HG02798 (cell line): ENCODE measurements at regions not wholly inside any gene's neighbourhood (a gene's known extent, or its start where the extent isn't known, plus 50 kb on each side); places are given as distances from the start of the nearest gene placed in this dataset.

Experiments
- ATAC-seq: cut with Tn5 transposase; IDR thresholded peaks from one replicate; pipeline ENCODE4 v1.9.1; 2021; ENCODE audit warnings: mild to moderate bottlenecking; ENCODE audit not compliant: unreplicated experiment, poor library complexity

DNA sequence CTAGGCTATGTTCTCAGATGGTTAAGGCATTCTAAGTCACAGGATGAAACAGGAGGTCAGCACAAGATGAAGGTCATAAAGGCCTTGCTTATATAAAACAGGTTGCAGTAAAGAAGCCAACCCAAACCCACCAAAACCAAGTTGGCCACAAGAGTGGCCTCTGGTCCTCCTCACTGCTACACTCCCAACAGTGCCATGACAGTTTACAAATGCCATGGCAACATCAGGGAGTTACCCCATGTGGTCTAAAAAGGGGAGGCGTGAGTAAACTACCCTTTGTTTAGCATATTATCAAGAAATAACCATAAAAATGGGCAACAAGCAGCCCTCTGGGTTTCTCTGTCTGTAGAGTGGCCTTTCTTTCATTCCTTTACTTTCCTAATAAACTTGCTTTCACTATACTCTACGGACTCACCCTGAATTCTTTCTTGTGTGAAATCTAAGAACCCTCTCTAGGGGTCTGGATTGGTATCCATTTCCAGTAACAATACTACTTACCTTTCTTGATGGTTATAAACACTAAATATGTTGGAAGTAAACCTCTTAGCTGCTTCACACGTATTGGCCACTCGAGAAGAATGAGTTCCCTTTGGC, 1237.9 kb downstream of the FAM181B start:
- ATAC-seq, result no peak

DNA sequence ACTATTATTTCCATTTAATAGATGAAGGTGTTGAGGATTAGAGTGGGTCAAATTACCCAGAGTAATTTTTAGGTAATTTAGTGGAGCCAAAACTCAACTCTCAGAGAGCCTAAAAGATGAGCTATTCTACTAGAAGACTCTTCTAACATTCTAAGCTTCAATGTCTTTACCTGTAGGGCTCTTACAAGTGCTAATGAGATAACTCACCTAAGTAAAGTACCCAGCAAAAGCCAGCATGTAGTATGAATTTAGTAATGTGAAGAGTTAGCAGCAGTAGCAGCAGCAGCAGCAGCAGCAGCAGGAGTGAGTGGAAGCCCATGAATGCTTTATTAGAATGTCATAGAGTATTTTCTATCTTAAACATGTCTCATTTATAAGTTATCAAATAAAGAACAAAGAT, 1239.2 kb downstream of the FAM181B start:
- ATAC-seq, result no peak

DNA sequence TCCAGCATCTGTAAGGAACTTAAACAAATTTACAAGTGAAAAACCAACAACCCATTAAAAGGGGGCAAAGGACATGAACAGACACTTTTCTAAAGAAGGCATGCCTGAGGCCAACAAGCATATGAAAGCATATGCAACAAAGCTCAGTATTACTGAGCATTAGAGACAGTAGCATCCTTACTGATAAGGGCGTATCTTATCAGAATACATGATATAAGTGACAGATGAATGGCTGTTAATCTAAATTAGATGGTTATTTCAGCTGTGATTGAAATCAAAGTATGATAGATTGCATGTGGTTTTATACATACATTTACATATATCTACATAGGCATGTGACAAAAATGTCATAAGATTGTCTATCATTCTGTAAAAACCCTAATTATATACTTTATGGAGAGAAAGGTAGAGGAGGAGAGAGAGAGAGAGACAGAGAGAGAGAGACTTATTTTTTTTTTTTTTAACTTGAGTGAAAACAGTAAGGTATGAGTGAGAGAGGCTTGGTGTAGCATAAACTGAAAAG, 1240.7 kb downstream of the FAM181B start:
- no peak for ATAC-seq

DNA sequence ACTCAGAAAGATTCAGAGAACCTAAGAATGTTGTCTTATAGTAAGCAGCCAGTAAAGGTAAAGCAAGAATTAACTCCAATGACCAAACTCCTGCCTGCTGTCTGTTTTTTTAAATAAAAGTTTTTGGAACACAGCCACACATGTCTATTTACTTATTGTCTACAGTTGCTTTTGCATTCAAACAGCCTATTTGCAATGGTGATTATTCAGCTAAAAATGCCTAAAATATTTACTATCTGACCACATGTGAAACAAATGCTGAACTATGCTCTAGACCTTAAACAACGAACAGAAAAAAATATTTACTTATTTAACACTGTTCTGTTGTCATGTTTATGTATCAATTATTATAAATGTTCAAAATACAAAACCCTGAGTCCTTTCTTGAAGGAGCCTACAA, 1246.6 kb downstream of the FAM181B start:
- ATAC-seq, result no peak

DNA sequence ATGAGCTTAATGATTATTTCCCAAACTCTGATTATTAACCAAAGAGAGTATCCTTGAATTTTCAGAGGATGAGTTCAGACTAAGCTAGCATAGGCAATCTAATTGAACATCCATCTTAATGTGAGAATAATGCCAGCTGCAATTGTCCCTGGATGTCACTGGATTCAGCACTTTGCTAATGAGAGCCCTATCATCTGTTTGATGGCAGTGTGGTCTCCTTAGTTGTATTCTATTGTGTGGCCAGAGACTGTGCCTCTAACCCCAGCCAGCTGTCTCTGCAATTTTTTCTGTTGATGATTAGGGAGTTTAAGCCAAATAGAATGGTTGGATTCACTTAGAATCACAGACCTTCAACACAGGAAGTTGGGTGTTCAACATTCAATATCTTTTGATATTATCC, 1249.5 kb downstream of the FAM181B start:
- no peak for ATAC-seq

DNA sequence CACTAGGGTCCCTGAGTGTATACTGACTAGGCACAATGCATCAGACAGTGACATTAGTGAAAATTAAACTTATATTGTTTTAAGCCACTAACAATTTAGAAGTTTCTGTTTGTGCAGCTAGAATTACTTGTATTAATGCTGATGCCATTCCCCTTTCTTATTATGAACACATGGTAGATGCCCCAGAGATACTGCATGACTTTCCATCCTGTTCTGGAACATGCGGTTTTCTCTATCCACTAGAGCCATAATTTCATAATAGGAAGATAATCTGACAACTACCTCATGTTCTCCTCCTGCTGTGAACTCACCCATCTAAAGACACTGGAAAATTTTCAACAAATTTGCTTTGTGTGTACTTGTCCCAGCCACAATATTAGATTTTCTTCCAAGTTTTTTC, 1256.4 kb downstream of the FAM181B start:
- no peak for ATAC-seq

DNA sequence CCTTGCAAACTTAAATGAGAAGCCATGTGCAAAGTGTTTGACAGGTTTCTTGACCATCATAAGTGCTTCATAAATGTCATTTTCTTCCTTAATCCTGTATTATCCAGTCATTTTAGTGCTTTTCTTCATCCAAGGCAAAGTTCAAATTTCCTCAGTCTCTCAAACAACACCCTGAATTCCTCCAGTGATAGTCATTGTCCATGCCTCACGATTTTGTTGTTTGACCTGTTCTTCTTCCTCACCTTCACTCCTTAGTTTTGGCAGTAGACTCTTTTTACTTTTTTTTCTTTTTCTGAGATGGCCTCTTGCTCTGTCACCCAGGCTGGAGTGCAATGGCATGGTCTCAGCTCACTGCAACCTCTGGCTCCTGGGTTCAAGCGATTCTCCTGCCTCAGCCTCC, 1257.3 kb downstream of the FAM181B start:
- ATAC-seq, result no peak

DNA sequence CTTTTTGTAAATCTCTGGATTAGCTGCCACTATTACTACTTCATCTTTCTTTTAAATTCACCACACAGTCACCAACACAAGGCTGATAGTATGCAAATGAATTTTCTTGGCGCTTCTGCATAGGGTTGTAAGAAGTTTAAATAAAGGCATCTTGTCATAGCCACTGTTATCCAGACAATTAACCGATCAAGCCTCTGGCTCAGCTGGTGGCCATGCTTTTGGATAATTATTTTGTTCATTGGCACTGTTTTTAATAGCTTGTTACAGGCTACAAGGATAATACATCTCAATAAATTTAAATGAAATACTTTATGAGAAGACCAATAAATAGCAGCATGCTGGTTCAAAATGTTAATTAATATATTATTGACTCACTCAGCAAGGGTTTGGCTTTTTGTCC, 1261.0 kb downstream of the FAM181B start:
- ATAC-seq, result no peak

DNA sequence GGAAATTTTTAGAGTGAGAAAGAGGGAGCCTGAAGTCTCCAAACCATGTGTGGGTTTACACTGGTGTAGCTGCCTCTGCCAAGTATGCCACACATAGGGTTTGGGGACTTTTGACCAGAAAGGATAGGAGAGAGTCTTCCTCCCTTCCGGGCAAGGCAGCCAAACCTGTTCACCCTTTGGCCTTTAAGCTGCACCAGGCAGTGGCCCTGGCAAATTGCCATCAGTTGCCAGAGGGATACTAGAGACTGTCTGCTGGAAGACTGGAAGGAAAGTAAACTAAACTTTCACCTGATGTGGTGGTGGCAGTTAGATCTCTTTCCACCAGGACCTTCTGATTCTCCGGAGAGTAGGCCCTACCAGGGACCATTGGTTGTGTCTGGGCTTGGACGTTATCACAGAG, 1263.2 kb downstream of the FAM181B start:
- ATAC-seq, result no peak

DNA sequence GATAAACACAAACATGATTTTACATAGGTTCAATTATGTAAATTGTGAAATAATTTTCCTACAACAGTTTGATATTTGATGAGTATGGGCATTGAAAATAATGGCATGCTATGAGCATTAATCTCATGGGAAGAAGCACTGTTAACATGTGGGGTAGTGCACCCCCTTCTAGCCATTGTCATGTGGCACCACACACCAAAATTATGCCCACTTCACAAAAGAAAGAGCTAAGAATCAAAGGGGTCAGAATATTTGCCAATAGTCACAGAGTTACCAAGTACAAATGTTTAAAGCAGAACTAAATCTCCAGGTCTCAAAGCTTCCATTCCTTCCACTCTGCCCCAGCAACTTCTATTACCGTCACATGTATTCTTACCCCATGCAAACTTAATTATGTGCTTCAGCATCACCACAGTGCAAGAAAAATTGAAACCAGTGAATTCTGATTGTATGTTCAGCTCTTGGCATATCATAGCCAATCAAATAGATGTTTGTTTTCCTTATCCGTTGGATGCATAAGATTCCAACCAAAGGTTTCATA, 1273.8 kb downstream of the FAM181B start:
- ATAC-seq, result no peak

DNA sequence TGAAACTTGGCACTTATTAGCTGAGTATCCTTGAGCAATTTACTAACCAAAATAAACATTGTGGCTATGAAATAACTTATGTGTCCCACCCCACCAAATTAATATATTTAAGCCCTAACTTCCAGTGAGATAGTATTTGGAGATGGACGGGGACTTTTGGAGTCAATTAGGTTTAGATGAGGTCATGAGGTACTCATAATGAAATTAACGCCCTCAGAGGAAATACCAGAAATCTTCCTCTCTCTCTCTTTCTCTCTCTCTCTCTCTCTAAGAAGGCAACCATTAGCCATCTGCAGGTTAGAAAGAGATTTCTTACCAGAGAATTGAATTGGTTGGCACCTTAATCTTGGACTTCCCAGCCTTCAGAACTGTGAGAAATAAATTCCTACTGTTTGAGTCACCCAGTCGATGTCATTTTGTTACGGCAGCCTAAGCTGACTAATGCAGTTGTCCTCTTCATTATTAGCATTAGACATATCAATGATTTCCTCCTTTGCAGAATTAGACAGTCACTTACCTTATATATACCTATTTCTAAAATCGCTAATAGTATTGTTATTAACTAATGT, 1284.0 kb downstream of the FAM181B start:
- no peak for ATAC-seq

DNA sequence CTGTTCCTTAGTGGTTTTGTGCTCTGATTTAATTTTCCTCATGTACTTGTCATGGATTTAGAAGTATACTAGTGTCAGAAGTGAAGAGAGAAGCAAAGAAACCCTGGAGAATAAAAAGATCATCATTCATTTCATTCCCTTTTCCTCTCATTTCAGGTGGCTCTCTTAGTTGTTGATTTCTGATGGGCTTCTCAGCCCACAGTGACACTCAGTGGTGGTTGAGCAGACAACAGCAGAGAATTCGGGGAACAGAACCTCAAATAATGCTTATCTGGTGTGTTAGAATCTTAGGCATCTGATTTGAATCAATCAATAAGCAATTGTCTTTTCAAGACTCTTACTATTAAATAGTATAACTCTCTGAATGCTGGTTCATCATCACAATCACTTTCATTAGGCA, 1289.4 kb downstream of the FAM181B start:
- no peak for ATAC-seq

DNA sequence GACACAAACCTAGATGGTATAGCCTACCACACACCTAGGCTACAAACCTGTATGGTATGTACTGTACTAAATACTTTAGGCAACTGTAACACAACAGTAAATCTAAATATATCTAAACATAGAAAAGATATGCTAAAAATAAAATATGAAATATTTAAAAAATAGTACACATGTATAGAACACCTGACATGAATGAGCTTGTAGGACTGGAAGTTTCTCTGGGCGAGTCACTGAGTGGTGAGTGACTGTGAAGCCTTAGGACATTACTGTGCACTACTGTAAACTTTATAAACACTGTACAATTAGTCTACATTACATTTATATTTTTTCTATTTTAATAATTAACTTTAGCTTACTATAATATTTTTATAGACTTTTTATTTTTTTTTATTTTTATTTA, 1301.3 kb downstream of the FAM181B start:
- ATAC-seq, result no peak

DNA sequence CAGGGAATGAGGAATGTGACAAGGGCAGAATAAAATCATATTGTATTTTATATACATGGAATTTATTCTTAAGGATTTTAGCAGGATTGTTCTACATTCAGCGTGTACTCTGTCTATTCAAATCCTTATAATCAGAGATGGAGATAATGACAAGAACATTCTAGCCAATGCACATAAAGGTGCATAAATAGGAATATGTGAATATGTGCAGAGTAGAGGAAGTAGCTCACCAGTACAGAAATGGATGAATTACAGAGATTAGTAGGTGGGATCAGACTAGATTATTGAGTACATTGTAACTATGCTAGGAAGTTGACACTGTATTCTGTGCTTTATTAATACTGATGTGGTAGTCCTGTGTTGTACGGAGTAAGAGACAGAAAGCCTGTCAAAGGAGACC, 1308.8 kb downstream of the FAM181B start:
- no peak for ATAC-seq

DNA sequence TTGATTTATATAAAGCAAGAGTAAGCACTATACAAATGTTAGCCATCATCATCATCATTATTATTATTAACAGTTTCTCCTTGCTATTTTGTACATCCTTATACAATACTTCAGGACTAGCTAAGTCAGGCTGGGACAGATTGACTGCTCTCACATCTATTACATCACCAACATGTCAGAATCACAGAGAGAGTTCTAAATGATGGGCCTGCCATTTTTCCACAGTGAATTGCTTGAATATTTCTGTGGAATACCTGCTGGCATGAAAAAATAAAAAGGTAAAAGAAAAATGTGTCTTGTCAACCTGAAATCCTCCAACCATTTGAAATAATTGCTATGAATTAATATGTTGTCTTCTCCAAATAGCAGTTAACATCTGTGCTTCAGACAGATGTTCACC, 1311.3 kb downstream of the FAM181B start:
- no peak for ATAC-seq

DNA sequence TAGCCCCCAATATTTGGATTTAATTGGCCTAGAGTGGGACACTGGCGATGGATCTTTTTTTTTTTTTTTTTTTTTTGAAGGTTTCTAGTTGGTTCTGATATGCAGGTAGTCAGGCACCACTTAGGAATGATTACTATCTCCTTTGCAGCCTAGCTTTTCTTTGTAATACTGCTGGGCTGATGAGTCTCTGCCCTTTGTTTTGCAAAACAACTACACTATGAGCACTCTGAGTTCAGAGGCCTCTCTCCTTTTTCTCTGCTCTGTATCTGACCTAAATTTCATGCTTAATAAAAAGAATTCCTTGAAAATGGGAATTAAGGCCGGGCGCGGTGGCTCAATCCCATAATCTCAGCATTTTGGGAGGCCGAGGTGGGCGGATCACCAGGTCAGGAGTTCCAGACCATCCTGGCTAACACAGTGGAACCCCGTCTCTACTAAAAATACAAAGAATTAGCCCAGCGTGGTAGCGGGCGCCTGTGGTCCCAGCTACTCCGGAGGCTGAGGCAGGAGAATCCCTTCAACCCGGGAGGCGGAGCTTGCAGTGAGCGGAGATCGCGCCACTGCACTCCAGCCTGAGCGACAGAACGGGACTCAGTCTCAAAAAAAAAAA, 1312.3 kb downstream of the FAM181B start:
- ATAC-seq, result no peak

DNA sequence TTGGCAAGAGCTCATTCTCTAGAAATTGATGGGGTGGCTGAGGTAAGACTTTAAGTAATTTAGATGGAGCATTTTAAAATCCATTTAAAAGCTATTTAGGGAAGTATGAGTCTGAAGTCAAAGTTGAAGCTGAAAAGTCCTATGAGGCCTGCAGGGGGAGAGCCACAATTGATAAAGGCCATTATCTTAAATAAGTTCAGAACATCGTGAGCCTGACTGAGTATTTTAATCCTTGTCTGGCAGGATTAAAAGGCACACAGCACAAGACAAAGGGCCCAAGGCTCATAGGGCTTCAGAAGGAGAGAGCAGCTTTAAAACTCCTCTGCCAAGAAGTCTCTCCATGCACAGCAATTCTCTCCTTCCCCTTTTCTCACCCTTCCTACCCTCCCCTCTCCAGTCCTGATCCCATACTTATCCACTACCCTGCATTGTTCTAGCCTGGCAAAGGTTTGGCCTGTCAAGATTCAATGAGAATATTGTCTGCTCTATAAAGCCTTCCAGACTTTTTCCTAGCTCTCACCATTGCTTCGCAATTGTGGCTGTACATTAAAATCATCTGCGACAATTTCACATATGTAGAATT, 1312.9 kb downstream of the FAM181B start:
- ATAC-seq, result no peak

DNA sequence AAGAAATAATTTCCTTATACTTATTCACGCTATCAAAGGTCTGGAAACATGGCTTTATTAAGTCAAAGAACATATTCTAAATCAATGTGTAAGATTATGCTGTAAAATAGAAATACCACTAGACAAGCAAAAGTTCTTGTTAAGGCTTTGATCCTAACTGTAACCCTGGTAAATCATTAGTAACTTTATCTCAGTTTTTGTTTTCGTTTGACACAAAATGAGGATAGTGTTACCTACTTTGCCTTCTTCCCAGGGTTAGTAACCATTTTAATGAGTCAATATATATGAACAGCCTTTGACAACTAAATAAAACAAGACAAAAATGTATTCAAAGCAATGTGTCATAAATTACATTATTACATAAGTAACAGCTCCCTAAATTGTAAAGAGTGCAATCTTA, 1336.3 kb downstream of the FAM181B start:
- no peak for ATAC-seq

DNA sequence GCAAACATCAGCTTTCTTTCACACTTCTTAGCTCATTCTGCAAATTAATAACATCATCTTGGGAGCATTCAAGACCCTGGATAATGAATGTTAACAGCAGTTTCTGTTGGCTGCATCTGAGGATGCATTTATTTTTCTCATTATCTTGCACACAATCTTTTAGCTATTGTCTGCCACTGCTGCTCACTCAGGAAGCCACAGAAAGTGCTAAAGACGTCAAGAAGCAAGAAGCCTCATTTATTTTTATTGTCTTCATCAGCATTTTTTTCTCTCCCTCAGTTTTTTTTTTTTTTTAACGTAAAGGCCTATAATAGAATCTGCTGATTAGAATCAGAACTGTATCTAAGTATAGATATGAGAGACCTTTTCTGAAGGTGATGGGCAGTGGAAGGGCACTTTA, 1339.4 kb downstream of the FAM181B start:
- no peak for ATAC-seq

DNA sequence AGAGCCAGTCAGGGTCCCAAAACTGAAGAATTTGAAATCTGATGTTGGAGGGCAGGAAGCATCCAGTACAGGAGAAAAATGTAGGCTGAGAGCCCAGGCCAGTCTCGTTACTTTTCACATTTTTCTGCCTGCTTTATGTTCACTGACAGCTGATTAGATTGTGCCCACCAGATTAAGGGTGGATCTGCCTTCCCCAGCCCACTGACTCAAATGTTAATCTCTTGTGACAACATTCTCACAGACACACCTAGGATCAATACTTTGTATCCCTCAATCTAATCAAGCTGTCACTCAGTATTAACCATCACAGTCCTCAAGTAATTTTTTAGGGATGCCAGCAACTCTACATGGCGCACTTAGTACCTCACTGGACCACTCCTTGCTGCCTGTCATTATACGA, 1345.3 kb downstream of the FAM181B start:
- no peak for ATAC-seq

DNA sequence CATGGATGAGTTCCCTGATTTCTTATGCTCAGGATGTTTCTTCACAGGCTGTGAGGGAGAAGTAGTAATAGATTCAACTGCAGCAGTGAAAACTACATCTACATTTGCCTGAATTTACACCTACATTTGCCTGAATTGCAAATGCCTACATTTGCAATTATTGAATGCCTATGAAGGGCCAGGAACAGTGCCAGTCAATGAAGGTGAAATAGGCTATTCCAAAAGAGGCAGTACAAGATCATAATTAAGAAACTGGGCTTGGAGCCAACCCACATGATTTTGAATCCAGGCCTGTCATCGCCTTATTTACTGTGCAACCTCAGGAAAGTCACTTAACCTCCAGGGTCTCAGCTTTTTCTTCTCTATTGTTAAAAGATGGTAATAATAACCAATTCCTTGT, 1353.3 kb downstream of the FAM181B start:
- no peak for ATAC-seq
